ENCODE measurements at regions not wholly inside any gene's neighbourhood (a gene's known extent, or its start where the extent isn't known, plus 50 kb on each side); places are given as distances from the start of the nearest gene placed in this dataset.

DNA sequence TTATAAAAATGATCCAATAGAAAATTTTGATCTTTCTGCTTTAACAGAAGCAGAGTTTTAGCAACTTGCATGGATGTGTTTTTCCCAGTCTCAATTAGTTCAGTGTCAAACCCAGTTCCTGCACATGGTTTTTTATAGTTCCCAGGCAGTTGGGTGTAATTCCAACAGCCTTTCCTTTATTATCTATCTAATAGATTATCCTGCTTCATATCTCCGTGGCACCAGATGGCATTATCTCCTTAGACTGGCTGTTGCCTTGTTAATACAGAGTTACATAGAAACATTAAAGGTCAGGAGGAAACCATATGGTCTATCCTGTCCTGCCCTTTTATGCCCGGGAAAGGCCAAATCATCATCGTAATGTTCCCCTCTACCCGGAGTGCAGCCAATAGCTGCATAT is 400.9 kb upstream of the SMIM21 start:
- Histone ChIP-seq H3K4me3 (no peak overlapping the region), H3K9me3 (replicated peaks in 1 of 3) (no peaks in the 10 kb centered on the region), H3K27ac (no peak overlapping the region), H3K36me3 (replicated peaks in 1 of 2) (no peaks in the 10 kb centered on the region), H3K27me3 (no peaks in the 10 kb centered on the region), H3K4me1 (replicated peaks in 1 of 2) (no peaks in the 10 kb centered on the region)
- intact Hi-C loops (cut with DNase I) = no loop called here
- DNase-seq = no peak
- no peak for TF ChIP-seq POLR2A (IDR thresholded peaks at IDR 0.05)
- TF ChIP-seq, protein P1, sequence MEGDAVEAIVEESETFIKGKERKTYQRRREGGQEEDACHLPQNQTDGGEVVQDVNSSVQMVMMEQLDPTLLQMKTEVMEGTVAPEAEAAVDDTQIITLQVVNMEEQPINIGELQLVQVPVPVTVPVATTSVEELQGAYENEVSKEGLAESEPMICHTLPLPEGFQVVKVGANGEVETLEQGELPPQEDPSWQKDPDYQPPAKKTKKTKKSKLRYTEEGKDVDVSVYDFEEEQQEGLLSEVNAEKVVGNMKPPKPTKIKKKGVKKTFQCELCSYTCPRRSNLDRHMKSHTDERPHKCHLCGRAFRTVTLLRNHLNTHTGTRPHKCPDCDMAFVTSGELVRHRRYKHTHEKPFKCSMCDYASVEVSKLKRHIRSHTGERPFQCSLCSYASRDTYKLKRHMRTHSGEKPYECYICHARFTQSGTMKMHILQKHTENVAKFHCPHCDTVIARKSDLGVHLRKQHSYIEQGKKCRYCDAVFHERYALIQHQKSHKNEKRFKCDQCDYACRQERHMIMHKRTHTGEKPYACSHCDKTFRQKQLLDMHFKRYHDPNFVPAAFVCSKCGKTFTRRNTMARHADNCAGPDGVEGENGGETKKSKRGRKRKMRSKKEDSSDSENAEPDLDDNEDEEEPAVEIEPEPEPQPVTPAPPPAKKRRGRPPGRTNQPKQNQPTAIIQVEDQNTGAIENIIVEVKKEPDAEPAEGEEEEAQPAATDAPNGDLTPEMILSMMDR (IDR thresholded peaks at IDR 0.05) = no peak
- WGBS, 4 donors = 53 to 70% (median 63%) methylated on average over 4 of the region's 4 CpGs

DNA sequence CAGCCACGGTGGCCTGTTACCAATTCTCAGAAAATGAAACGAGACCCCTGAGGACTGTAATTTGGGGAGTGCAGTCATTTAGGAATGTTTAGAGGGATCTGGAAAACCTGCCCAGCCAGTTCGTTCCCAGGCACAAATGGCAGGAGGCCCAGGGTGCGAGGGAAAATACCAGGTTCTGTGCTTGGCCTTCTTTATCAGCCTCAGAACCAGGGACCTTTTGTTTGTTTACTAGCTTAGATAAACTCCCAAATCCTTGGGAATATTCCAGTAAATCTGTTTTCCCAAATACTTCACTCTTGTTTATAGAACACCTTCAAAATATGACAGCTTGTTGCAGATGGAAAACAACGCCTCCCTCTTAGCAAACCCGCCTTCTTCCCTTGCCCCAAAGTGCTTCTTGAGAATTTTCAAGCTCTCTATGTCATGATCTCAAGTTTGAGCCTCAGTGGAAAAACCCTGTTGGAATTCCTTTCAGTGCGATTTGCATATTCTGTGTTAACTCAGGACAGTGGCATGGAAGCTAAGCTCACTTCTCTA is 400.3 kb upstream of the SMIM21 start:
- no peaks in the 10 kb centered on the region for H3K4me1 ChIP-seq (replicated peaks in 1 of 2)
- WGBS, 4 donors = 62 to 74% (median 72%) methylated on average over 7 of the region's 7 CpGs
- TF ChIP-seq POLR2A (IDR thresholded peaks at IDR 0.05) = no peak
- TF ChIP-seq, protein P1 (IDR thresholded peaks at IDR 0.05) = no peak
- H3K4me3 ChIP-seq = no peak overlapping the region
- H3K9me3 ChIP-seq (replicated peaks in 1 of 3) = no peaks in the 10 kb centered on the region
- H3K27me3 ChIP-seq = no peaks in the 10 kb centered on the region
- intact Hi-C loops (cut with DNase I) = no loop called here
- no peak overlapping the region for H3K27ac ChIP-seq
- DNase-seq = no peak
- H3K36me3 ChIP-seq (replicated peaks in 1 of 2) = no peaks in the 10 kb centered on the region

DNA sequence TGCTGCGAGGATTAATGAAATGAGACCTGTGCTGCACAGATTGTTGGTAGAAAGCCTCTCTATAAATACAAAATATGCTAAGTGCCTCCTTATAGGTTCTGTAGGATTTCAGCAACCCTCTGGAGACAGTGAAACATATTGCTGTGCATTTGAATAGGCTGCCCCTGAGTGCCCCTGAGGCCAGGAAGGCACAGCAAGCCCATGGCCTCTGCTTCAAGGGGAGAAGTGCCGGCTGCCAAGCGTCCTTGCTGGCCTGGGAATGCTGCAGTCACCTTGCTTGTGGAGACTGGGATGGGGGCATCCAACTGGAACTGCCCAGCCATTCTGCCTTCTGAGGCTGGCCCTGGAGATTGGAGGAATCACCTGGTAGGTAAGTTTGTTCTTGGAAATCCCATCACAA is 397.2 kb upstream of the SMIM21 start:
- intact Hi-C loops (cut with DNase I) = no loop called here
- Histone ChIP-seq H3K27me3 (no peaks in the 10 kb centered on the region), H3K27ac (no peak overlapping the region), H3K9me3 (replicated peaks in 1 of 3) (no peaks in the 10 kb centered on the region), H3K4me3 (no peak overlapping the region), H3K4me1 (replicated peaks in 1 of 2) (no peaks in the 10 kb centered on the region), H3K36me3 (replicated peaks in 1 of 2) (no peaks in the 10 kb centered on the region)
- no peak for DNase-seq
- no peak for TF ChIP-seq POLR2A (IDR thresholded peaks at IDR 0.05)
- TF ChIP-seq, protein P1 (IDR thresholded peaks at IDR 0.05) = no peak
- WGBS, 4 donors = 83 to 90% (median 84%) methylated on average over 1 to 3 of the region's 3 CpGs

DNA sequence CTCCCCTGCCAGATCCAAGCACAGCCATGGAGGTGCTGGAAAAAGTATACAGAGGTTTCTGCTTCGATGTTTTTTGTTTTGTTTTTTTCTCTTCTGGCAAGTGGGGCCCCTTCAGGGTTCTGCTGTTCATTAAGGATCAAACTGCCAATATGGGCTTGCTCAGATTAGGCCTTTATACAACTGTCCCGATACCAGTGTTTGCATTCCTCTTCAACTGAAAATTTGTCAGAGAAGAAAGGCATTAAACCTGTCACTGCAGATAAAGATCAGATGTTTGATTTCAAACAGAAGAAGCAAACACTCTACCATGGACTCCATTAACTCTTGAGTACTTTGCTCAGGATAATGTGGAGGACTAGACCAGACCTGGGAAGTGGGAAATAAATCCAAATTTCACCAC is 396.0 kb upstream of the SMIM21 start:
- no peaks in the 10 kb centered on the region for H3K27me3 ChIP-seq
- no peak for TF ChIP-seq POLR2A (IDR thresholded peaks at IDR 0.05)
- TF ChIP-seq, protein P1 (IDR thresholded peaks at IDR 0.05) = no peak
- H3K9me3 ChIP-seq (replicated peaks in 1 of 3) = no peaks in the 10 kb centered on the region
- H3K36me3 ChIP-seq (replicated peaks in 1 of 2) = no peaks in the 10 kb centered on the region
- no peak for DNase-seq
- no peaks in the 10 kb centered on the region for H3K4me1 ChIP-seq (replicated peaks in 1 of 2)
- 38 to 61% (median 45%) methylated on average over 2 of the region's 2 CpGs for WGBS, 4 donors
- intact Hi-C loops (cut with DNase I) = no loop called here
- no peak overlapping the region for H3K4me3 ChIP-seq
- no peak overlapping the region for H3K27ac ChIP-seq

Measured in adrenal gland (tissue), 9 donors.